B cell (primary cell): ENCODE measurements at regions not wholly inside any gene's neighbourhood (a gene's known extent, or its start where the extent isn't known, plus 50 kb on each side); places are given as distances from the start of the nearest gene placed in this dataset.

Experiments
- ATAC-seq: fragments of 200-7000 bp; cut with Tn5 transposase; one replicate; pipeline ENCODE4 v1.10.0; 2021; ENCODE audit warnings: low read depth, mild to moderate bottlenecking, moderate number of reproducible peaks, moderate library complexity
- CTCF ChIA-PET: fragments of 350-600 bp; sonication (Branson Sonifier 250); formaldehyde crosslinking; loops from one replicate; lab custom pipeline; 2021; ENCODE audit warnings: antibody characterized with exemption, inconsistent platforms; lab: Charles Lee
- POLR2A ChIA-PET: fragments of 350-600 bp; sonication (Branson Sonifier 250); formaldehyde crosslinking; loops from one replicate; lab custom pipeline; 2021; ENCODE audit warnings: antibody characterized with exemption; lab: Charles Lee
- DNase-seq: peaks from one replicate; pipeline ENCODE4 v3.0.0; 2013
- H2AFZ ChIP-seq: 2 replicates; pipeline ENCODE4 v1.6.1; 2012; ENCODE audit warnings: mild to moderate bottlenecking, low read depth, low read length; ENCODE audit not compliant: insufficient read depth, poor library complexity, severe bottlenecking
- H3K27ac ChIP-seq, 2 donors: 1 replicate in 1 of 2; 2 replicates in 1 of 2; pipeline ENCODE4 v1.5.1; 2012 to 2013; ENCODE audit warnings: low read length in 2 of 2, mild to moderate bottlenecking in 2 of 2, moderate library complexity in 1 of 2
- H3K27me3 ChIP-seq, 4 experiments: fragments of 200-600 bp in 1 of 4; sonication (generic) in 1 of 4; replicated peaks in 1 of 4; 1 replicate in 2 of 4; 2 replicates in 2 of 4; pipeline versions ENCODE4 v1.6.1 to v1.7.0; 2013 to 2016; ENCODE audit warnings: low read length in 3 of 4, mild to moderate bottlenecking in 2 of 4, mixed read lengths in 1 of 4, moderate library complexity in 1 of 4; ENCODE audit not compliant: insufficient read depth in 4 of 4, control insufficient read depth in 3 of 4; ENCODE audit errors: control extremely low read depth in 1 of 4
- H3K36me3 ChIP-seq, 2 experiments: replicated peaks in 1 of 2; 1 replicate in 1 of 2; 2 replicates in 1 of 2; pipeline versions ENCODE4 v1.6.1 to v1.7.1; 2013; ENCODE audit warnings: low read length in 1 of 2; ENCODE audit not compliant: insufficient read depth in 2 of 2, control insufficient read depth in 1 of 2; ENCODE audit errors: control extremely low read depth in 1 of 2, extremely low read depth in 1 of 2
- H3K4me1 ChIP-seq, 2 donors: fragments of 200-600 bp in 1 of 2; sonication (generic) in 1 of 2; 1 replicate in 1 of 2; 2 replicates in 1 of 2; pipeline versions ENCODE4 v1.5.1 to v1.6.1; 2013 to 2017; ENCODE audit warnings: low read length in 2 of 2; ENCODE audit not compliant: control insufficient read depth in 2 of 2, insufficient read depth in 2 of 2
- H3K4me2 ChIP-seq: replicated peaks from 2 replicates; pipeline ENCODE3; 2012; ENCODE audit warnings: mild to moderate bottlenecking, low read depth, low read length; ENCODE audit not compliant: poor library complexity, severe bottlenecking
- H3K4me3 ChIP-seq, 5 experiments: fragments of 200-600 bp in 1 of 5; sonication (generic) in 1 of 5; 1 replicate in 3 of 5; 2 replicates in 2 of 5; pipeline versions ENCODE4 v1.5.1 to v1.7.0; 2011 to 2016; ENCODE audit warnings: low read length in 4 of 5, mild to moderate bottlenecking in 4 of 5, low read depth in 2 of 5, control low read depth in 1 of 5, moderate library complexity in 1 of 5; ENCODE audit not compliant: insufficient read depth in 1 of 5; ENCODE audit errors: control extremely low read depth in 1 of 5, extremely low read depth in 1 of 5
- H3K79me2 ChIP-seq: fragments of 200-600 bp; sonication (generic); one replicate; pipeline ENCODE4 v1.6.0; 2016; ENCODE audit warnings: low read length; ENCODE audit not compliant: control insufficient read depth, insufficient read depth
- H3K9ac ChIP-seq: fragments of 200-600 bp; sonication (generic); 2 replicates; pipeline ENCODE4 v1.6.1; 2017; ENCODE audit warnings: mild to moderate bottlenecking, low read length, moderate library complexity
- H3K9me3 ChIP-seq, 3 donors: one replicate each; pipeline versions ENCODE4 v1.6.1 to v1.7.1; 2013; ENCODE audit warnings: low read length in 2 of 3; ENCODE audit not compliant: control insufficient read depth in 2 of 3, insufficient read depth in 1 of 3; ENCODE audit errors: control extremely low read depth in 1 of 3
- H4K20me1 ChIP-seq: 2 replicates; pipeline ENCODE4 v1.6.0; 2012; ENCODE audit warnings: mild to moderate bottlenecking, low read length; ENCODE audit not compliant: insufficient read depth, control insufficient read depth, poor library complexity, severe bottlenecking
- H3K27ac Mint-ChIP-seq: one replicate; pipeline ENCODE4 v1.8.0; 2021; ENCODE audit warnings: mixed read lengths
- H3K27me3 Mint-ChIP-seq: one replicate; pipeline ENCODE4 v1.8.0; 2021; ENCODE audit warnings: mixed read lengths
- H3K4me1 Mint-ChIP-seq: one replicate; pipeline ENCODE4 v1.8.0; 2021; ENCODE audit warnings: mixed read lengths
- H3K4me3 Mint-ChIP-seq: one replicate; pipeline ENCODE4 v1.8.0; 2021; ENCODE audit warnings: mixed read lengths
- H3K9me3 Mint-ChIP-seq: one replicate; pipeline ENCODE4 v1.8.0; 2022; ENCODE audit warnings: mixed read lengths; ENCODE audit not compliant: insufficient read depth
- EZH2 ChIP-seq: IDR thresholded peaks from 2 replicates; pipeline ENCODE4 v1.6.1; 2012; ENCODE audit warnings: borderline replicate concordance, low read depth, mild to moderate bottlenecking, moderate library complexity, low read length; ENCODE audit not compliant: insufficient read depth, poor library complexity, severe bottlenecking
- WGBS: methylation state at CpG from one replicate; pipeline ENCODE4 v1.1.5; 2013; ENCODE audit warnings: missing lambda C conversion rate; ENCODE audit not compliant: insufficient coverage; 5-methylcytosine and 5-hydroxymethylcytosine counted together
- intact Hi-C: fragments of 100-400 bp; cut with micrococcal nuclease; formaldehyde crosslinking; loops from one replicate; pipeline ENCODE4 v1.10.0; 2022
- TF ChIP-seq, protein P1 (sequence below): fragments of 200-600 bp; IDR thresholded peaks from one replicate; pipeline ENCODE4 v1.8.0; 2022; ENCODE audit warnings: antibody characterized with exemption, mild to moderate bottlenecking

GRCh38 chr9:81321551-81321950 lies 367.8 kb downstream of the TLE1 start:
- no peaks in the 10 kb centered on the region for H3K9me3 Mint-ChIP-seq
- no peak overlapping the region for H3K4me3 Mint-ChIP-seq
- Histone ChIP-seq H2AFZ (no peak overlapping the region), H3K27ac (no peak overlapping the region), H3K4me1 (no peaks in the 10 kb centered on the region), H4K20me1 (no peaks in the 10 kb centered on the region), H3K4me2 (no peak overlapping the region), H3K27me3 (peaks cover 0 to under 1% (median 0%) of the 10 kb centered on the region in 4 experiments), H3K36me3 (no peaks in the 10 kb centered on the region), H3K4me3 (no peak overlapping the region), H3K9me3 (peaks cover 0 to 7% (median 4%) of the 10 kb centered on the region in 3 donors), H3K9ac (no peak overlapping the region), H3K79me2 (no peaks in the 10 kb centered on the region)
- DNase-seq, result no peak
- H3K27ac Mint-ChIP-seq, result no peak overlapping the region
- no CpG with 5 or more reads among the region's 3 CpGs for WGBS
- no peaks in the 10 kb centered on the region for H3K4me1 Mint-ChIP-seq
- intact Hi-C loops, result no loop called here
- no peaks in the 10 kb centered on the region for H3K27me3 Mint-ChIP-seq
- ChIA-PET POLR2A (no interaction called here), CTCF (no interaction called here)
- TF ChIP-seq EZH2, result no peak
- TF ChIP-seq, protein P1, sequence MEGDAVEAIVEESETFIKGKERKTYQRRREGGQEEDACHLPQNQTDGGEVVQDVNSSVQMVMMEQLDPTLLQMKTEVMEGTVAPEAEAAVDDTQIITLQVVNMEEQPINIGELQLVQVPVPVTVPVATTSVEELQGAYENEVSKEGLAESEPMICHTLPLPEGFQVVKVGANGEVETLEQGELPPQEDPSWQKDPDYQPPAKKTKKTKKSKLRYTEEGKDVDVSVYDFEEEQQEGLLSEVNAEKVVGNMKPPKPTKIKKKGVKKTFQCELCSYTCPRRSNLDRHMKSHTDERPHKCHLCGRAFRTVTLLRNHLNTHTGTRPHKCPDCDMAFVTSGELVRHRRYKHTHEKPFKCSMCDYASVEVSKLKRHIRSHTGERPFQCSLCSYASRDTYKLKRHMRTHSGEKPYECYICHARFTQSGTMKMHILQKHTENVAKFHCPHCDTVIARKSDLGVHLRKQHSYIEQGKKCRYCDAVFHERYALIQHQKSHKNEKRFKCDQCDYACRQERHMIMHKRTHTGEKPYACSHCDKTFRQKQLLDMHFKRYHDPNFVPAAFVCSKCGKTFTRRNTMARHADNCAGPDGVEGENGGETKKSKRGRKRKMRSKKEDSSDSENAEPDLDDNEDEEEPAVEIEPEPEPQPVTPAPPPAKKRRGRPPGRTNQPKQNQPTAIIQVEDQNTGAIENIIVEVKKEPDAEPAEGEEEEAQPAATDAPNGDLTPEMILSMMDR, result no peak
- ATAC-seq, result no peak

- Histone ChIP-seq H3K4me1 (no peaks in the 10 kb centered on the region), H3K9me3 (peaks cover 0 to 4% (median 4%) of the 10 kb centered on the region in 3 donors), H3K4me3 (no peak overlapping the region), H2AFZ (no peak overlapping the region), H3K27ac (no peak overlapping the region), H3K79me2 (no peaks in the 10 kb centered on the region), H4K20me1 (no peaks in the 10 kb centered on the region), H3K36me3 (no peaks in the 10 kb centered on the region), H3K9ac (no peak overlapping the region), H3K4me2 (no peak overlapping the region), H3K27me3 (no peaks in the 10 kb centered on the region)
- no peak for ATAC-seq
- WGBS, result no CpG with 5 or more reads among the region's 4 CpGs
- no peaks in the 10 kb centered on the region for H3K4me1 Mint-ChIP-seq
- no peak overlapping the region for H3K4me3 Mint-ChIP-seq
- POLR2A ChIA-PET, result no interaction called here
- CTCF ChIA-PET, result interaction anchor here (0.7 kb wide), 1 partner anchor 964 kb away, joined by 4 read pairs; no protein-coding TSS in a partner anchor
- H3K9me3 Mint-ChIP-seq, result no peaks in the 10 kb centered on the region
- DNase-seq, result no peak
- TF ChIP-seq, protein P1, result no peak
- no peak for TF ChIP-seq EZH2
- no peaks in the 10 kb centered on the region for H3K27me3 Mint-ChIP-seq
- H3K27ac Mint-ChIP-seq, result no peak overlapping the region
- intact Hi-C loops, result no loop called here
Measured at GRCh38 chr9:81320909-81321482, 368.4 kb downstream of the TLE1 start.
